H1 (cell line): ENCODE measurements at regions not wholly inside any gene's neighbourhood (a gene's known extent, or its start where the extent isn't known, plus 50 kb on each side); places are given as distances from the start of the nearest gene placed in this dataset.

ENCODE experiments used
- CTCF ChIA-PET: fragments of 300-600 bp; sonication (Branson Sonifier 250); formaldehyde crosslinking; loops from one replicate; lab custom pipeline; 2021; ENCODE audit not compliant: partially characterized antibody; lab: Charles Lee
- POLR2A ChIA-PET: fragments of 300-600 bp; sonication (Branson Sonifier 250); formaldehyde crosslinking; loops from one replicate; lab custom pipeline; 2021; ENCODE audit warnings: inconsistent platforms; ENCODE audit not compliant: partially characterized antibody; lab: Charles Lee
- DNase-seq, 2 experiments: peaks; one replicate each; pipeline versions ENCODE4 v3.0.0 to v3.0.0-alpha.2; 2010 to 2022; ENCODE audit warnings: low spot score in 2 of 2, low read depth in 1 of 2, mixed read lengths in 1 of 2
- FAIRE-seq: peaks from 2 replicates; lab custom pipeline; 2011; peaks lifted over from hg19 to GRCh38; lab: Jason Lieb, UNC
- H2AFZ ChIP-seq: 2 replicates; pipeline ENCODE4 v1.8.1; 2012; ENCODE audit warnings: low read length, inconsistent platforms
- H2AK5ac ChIP-seq: 2 replicates; pipeline ENCODE4 v1.6.1; 2013; ENCODE audit warnings: low read depth, low read length
- H2BK120ac ChIP-seq: replicated peaks from 2 replicates; pipeline ENCODE3; 2013; ENCODE audit warnings: low read depth, low read length, inconsistent platforms
- H2BK12ac ChIP-seq: 2 replicates; pipeline ENCODE4 v1.6.1; 2013; ENCODE audit warnings: low read depth, low read length
- H2BK15ac ChIP-seq: 2 replicates; pipeline ENCODE4 v1.6.1; 2013; ENCODE audit warnings: low read length
- H2BK20ac ChIP-seq: 2 replicates; pipeline ENCODE4 v1.6.1; 2013; ENCODE audit warnings: low read length
- H2BK5ac ChIP-seq: 2 replicates; pipeline ENCODE4 v1.6.1; 2013; ENCODE audit warnings: low read depth, low read length
- H3K14ac ChIP-seq: 2 replicates; pipeline ENCODE4 v1.6.1; 2013; ENCODE audit warnings: inconsistent platforms; ENCODE audit not compliant: insufficient read length
- H3K18ac ChIP-seq: 2 replicates; pipeline ENCODE4 v1.6.1; 2013; ENCODE audit warnings: low read length; ENCODE audit errors: extremely low read depth
- H3K23ac ChIP-seq: 2 replicates; pipeline ENCODE4 v1.6.1; 2013; ENCODE audit warnings: inconsistent platforms; ENCODE audit not compliant: insufficient read length
- H3K23me2 ChIP-seq: 2 replicates; pipeline ENCODE4 v1.6.1; 2013; ENCODE audit warnings: low read depth, low read length
- H3K27ac ChIP-seq: 2 replicates; pipeline ENCODE4 v1.6.1; 2011; ENCODE audit warnings: low read depth, low read length, inconsistent platforms
- H3K27me3 ChIP-seq, 4 experiments: replicated peaks in 1 of 4; 1 replicate in 1 of 4; 2 replicates in 3 of 4; pipeline versions ENCODE4 v1.6.1 to v1.8.1; 2011 to 2013; ENCODE audit warnings: low read length in 3 of 4, mild to moderate bottlenecking in 3 of 4, inconsistent platforms in 2 of 4, mixed read lengths in 2 of 4, moderate library complexity in 1 of 4; ENCODE audit not compliant: control insufficient read depth in 3 of 4, insufficient read depth in 3 of 4; ENCODE audit errors: extremely low read depth in 1 of 4
- H3K36me3 ChIP-seq, 4 experiments: 2 replicates each; pipeline versions ENCODE4 v1.6.1 to v1.8.1; 2011 to 2013; ENCODE audit warnings: mild to moderate bottlenecking in 4 of 4, low read length in 3 of 4, moderate library complexity in 2 of 4, control low read depth in 1 of 4, inconsistent platforms in 1 of 4; ENCODE audit not compliant: insufficient read depth in 4 of 4, control insufficient read depth in 2 of 4
- H3K4ac ChIP-seq: replicated peaks from 2 replicates; pipeline ENCODE3; 2013; ENCODE audit warnings: low read length, low read depth, mixed read lengths, inconsistent platforms; ENCODE audit not compliant: insufficient read length
- H3K4me1 ChIP-seq, 4 experiments: replicated peaks in 1 of 4; 1 replicate in 1 of 4; 2 replicates in 3 of 4; pipeline versions ENCODE4 v1.6.1 to v1.8.1; 2011 to 2013; ENCODE audit warnings: low read length in 3 of 4, inconsistent platforms in 2 of 4, mixed read lengths in 1 of 4; ENCODE audit not compliant: insufficient read depth in 4 of 4, control insufficient read depth in 3 of 4
- H3K4me2 ChIP-seq, 2 experiments: 2 replicates each; pipeline versions ENCODE4 v1.6.1 to v1.8.1; 2011 to 2013; ENCODE audit warnings: low read depth in 2 of 2, low read length in 2 of 2, control low read depth in 1 of 2, inconsistent platforms in 1 of 2, mild to moderate bottlenecking in 1 of 2; ENCODE audit not compliant: insufficient read depth in 1 of 2
- H3K4me3 ChIP-seq, 4 experiments: fragments of 200-600, 300-600 bp in 1 of 4; sonication (generic), shearing (Covaris generic), sonication (Bioruptor Twin) in 1 of 4; 2 replicates each; pipeline versions ENCODE4 v1.5.1 to v1.8.1; 2011 to 2016; ENCODE audit warnings: low read length in 4 of 4, low read depth in 3 of 4, control low read depth in 2 of 4, inconsistent platforms in 2 of 4, mild to moderate bottlenecking in 2 of 4, mixed read lengths in 1 of 4, moderate library complexity in 1 of 4; ENCODE audit not compliant: insufficient read depth in 2 of 4; ENCODE audit errors: extremely low read depth in 1 of 4
- H3K56ac ChIP-seq: replicated peaks from 2 replicates; pipeline ENCODE3; 2013; ENCODE audit warnings: low read depth, mild to moderate bottlenecking, mixed read lengths, low read length, inconsistent platforms; ENCODE audit not compliant: insufficient read length
- H3K79me1 ChIP-seq: 2 replicates; pipeline ENCODE4 v1.6.1; 2013; ENCODE audit warnings: low read depth, low read length, control low read depth
- H3K79me2 ChIP-seq, 2 experiments: 2 replicates each; pipeline versions ENCODE4 v1.6.1 to v1.8.1; 2012 to 2013; ENCODE audit warnings: low read length in 2 of 2, mild to moderate bottlenecking in 2 of 2, inconsistent platforms in 1 of 2; ENCODE audit not compliant: insufficient read depth in 2 of 2, control insufficient read depth in 1 of 2
- H3K9ac ChIP-seq, 4 experiments: replicated peaks in 1 of 4; 1 replicate in 1 of 4; 2 replicates in 3 of 4; pipeline versions ENCODE4 v1.6.1 to v1.8.1; 2011 to 2013; ENCODE audit warnings: low read depth in 3 of 4, low read length in 3 of 4, control low read depth in 2 of 4, mild to moderate bottlenecking in 2 of 4, moderate library complexity in 2 of 4, inconsistent platforms in 1 of 4; ENCODE audit errors: extremely low read depth in 1 of 4
- H3K9me3 ChIP-seq, 2 experiments: 2 replicates each; pipeline versions ENCODE4 v1.6.1 to v1.8.1; 2012 to 2013; ENCODE audit warnings: mild to moderate bottlenecking in 2 of 2, moderate library complexity in 2 of 2, control low read depth in 1 of 2, inconsistent platforms in 1 of 2, low read depth in 1 of 2, low read length in 1 of 2, mixed read lengths in 1 of 2; ENCODE audit not compliant: insufficient read depth in 2 of 2
- H4K20me1 ChIP-seq, 2 experiments: replicated peaks in 1 of 2; 2 replicates each; pipeline versions ENCODE3 to v1.8.1; 2011 to 2013; ENCODE audit warnings: inconsistent platforms in 2 of 2, low read length in 2 of 2, mild to moderate bottlenecking in 1 of 2; ENCODE audit not compliant: insufficient read depth in 2 of 2, control insufficient read depth in 1 of 2
- H4K5ac ChIP-seq: 2 replicates; pipeline ENCODE4 v1.6.1; 2013; ENCODE audit warnings: low read length, low read depth, mixed read lengths, inconsistent platforms; ENCODE audit not compliant: insufficient read length
- H4K8ac ChIP-seq: 2 replicates; pipeline ENCODE4 v1.8.0; 2013; ENCODE audit warnings: mild to moderate bottlenecking, moderate library complexity, low read length, inconsistent platforms; ENCODE audit not compliant: insufficient read depth; ENCODE audit errors: extremely low read depth
- H4K91ac ChIP-seq: replicated peaks from 2 replicates; pipeline ENCODE3; 2013; ENCODE audit warnings: low read length, mixed read lengths, inconsistent platforms; ENCODE audit not compliant: insufficient read length
- CBX8 ChIP-seq: fragments of 300-800, 300-1000 bp; sonication (generic); IDR thresholded peaks from 2 replicates; pipeline ENCODE4 v1.7.1; 2016; ENCODE audit warnings: low read depth, low read length, borderline replicate concordance
- CHD1 ChIP-seq: IDR thresholded peaks from 2 replicates; pipeline ENCODE4 v1.6.1; 2012; ENCODE audit warnings: low read depth, low read length, improper control_type of control experiment
- CHD2 ChIP-seq: IDR thresholded peaks from 2 replicates; pipeline ENCODE4 v1.6.1; 2012; ENCODE audit warnings: low read length, improper control_type of control experiment
- CREB1 ChIP-seq: IDR thresholded peaks from 2 replicates; pipeline ENCODE4 v1.6.1; 2012; ENCODE audit warnings: inconsistent platforms
- CTBP2 ChIP-seq: IDR thresholded peaks from 2 replicates; pipeline ENCODE4 v1.7.0; 2011; ENCODE audit warnings: borderline replicate concordance, mild to moderate bottlenecking, moderate library complexity, mixed read lengths, low read length; ENCODE audit not compliant: insufficient read depth, insufficient read length
- JUND ChIP-seq: IDR thresholded peaks from 2 replicates; pipeline ENCODE4 v1.6.1; 2011; ENCODE audit warnings: mild to moderate bottlenecking, improper control_type of control experiment, low read length
- KDM5A ChIP-seq: fragments of 200-600 bp; IDR thresholded peaks from 2 replicates; pipeline ENCODE4 v1.7.1; 2012; ENCODE audit warnings: mild to moderate bottlenecking, low read length, inconsistent platforms, mixed read lengths
- RBBP5 ChIP-seq: IDR thresholded peaks from 2 replicates; pipeline ENCODE4 v1.7.1; 2012; ENCODE audit warnings: low read depth, mild to moderate bottlenecking, inconsistent platforms, low read length, moderate library complexity, borderline replicate concordance
- SP1 ChIP-seq: IDR thresholded peaks from 2 replicates; pipeline ENCODE4 v1.6.1; 2011; ENCODE audit warnings: low read depth, low read length
- SP2 ChIP-seq: IDR thresholded peaks from 2 replicates; pipeline ENCODE4 v1.6.1; 2012; ENCODE audit warnings: mild to moderate bottlenecking, low read length, inconsistent platforms
- SUZ12 ChIP-seq: fragments of 200-600 bp; sonication (generic); IDR thresholded peaks from 2 replicates; pipeline ENCODE4 v1.6.1; 2012; ENCODE audit warnings: mild to moderate bottlenecking, inconsistent platforms, low read length, moderate library complexity, mixed read lengths
- TAF7 ChIP-seq: optimal IDR thresholded peaks from 2 replicates; pipeline ENCODE3; 2011; ENCODE audit warnings: low read depth, mild to moderate bottlenecking, inconsistent platforms, low read length, moderate library complexity, borderline replicate concordance
- USF2 ChIP-seq: IDR thresholded peaks from 2 replicates; pipeline ENCODE4 v1.6.1; 2011; ENCODE audit warnings: low read length, improper control_type of control experiment
- whole genome bisulfite sequencing, 2 experiments: shearing (Covaris generic) in 1 of 2; methylation state at CpG; one replicate each; pipeline versions ENCODE4 v1.1.6 to v1.1.7; 2013 to 2015; ENCODE audit warnings: low lambda C conversion rate in 2 of 2, mixed read lengths in 2 of 2, inconsistent platforms in 1 of 2, low coverage in 1 of 2, missing lambda C conversion rate in 1 of 2; ENCODE audit not compliant: insufficient replicate concordance in 2 of 2, insufficient coverage in 1 of 2, insufficient read length in 1 of 2; ENCODE audit errors: extremely low coverage in 1 of 2, missing lambda C conversion rate in 1 of 2; 5-methylcytosine and 5-hydroxymethylcytosine counted together

- Histone ChIP-seq H4K20me1 (no peaks in the 10 kb centered on the region), H3K56ac (no peak overlapping the region), H3K23ac (no peak overlapping the region), H3K4me3 (no peak overlapping the region), H3K27ac (no peak overlapping the region), H2BK15ac (no peak overlapping the region), H3K79me1 (no peaks in the 10 kb centered on the region), H3K9ac (no peak overlapping the region), H4K91ac (no peak overlapping the region), H3K4me1 (no peaks in the 10 kb centered on the region), H3K23me2 (no peaks in the 10 kb centered on the region), H2BK12ac (no peak overlapping the region), H2AK5ac (no peak overlapping the region), H3K9me3 (no peaks in the 10 kb centered on the region), H3K18ac (no peak overlapping the region), H4K5ac (no peak overlapping the region), H3K14ac (no peak overlapping the region), H3K4me2 (no peak overlapping the region), H2AFZ (no peak overlapping the region), H3K27me3 (no peaks in the 10 kb centered on the region), H3K4ac (no peak overlapping the region), H3K36me3 (no peaks in the 10 kb centered on the region), H3K79me2 (no peaks in the 10 kb centered on the region), H2BK120ac (no peak overlapping the region), H2BK5ac (no peak overlapping the region), H4K8ac (no peak overlapping the region), H2BK20ac (no peak overlapping the region)
- no peak for TF ChIP-seq SP2
- TF ChIP-seq CREB1: no peak
- no peak for TF ChIP-seq TAF7
- TF ChIP-seq RBBP5: no peak
- TF ChIP-seq KDM5A: no peak
- TF ChIP-seq JUND: no peak
- no peak for TF ChIP-seq SUZ12
- no peak for TF ChIP-seq CHD1
- TF ChIP-seq CTBP2: no peak
- TF ChIP-seq CBX8: no peak
- no peak for TF ChIP-seq USF2
- no peak for TF ChIP-seq SP1
- no peak for TF ChIP-seq CHD2
- no peak for FAIRE-seq
- POLR2A ChIA-PET: no interaction called here
- DNase-seq: no peak
- CTCF ChIA-PET: no interaction called here
- 95% methylated on average over 1 of the region's 1 CpG; no CpG with 5 or more reads in 1 of the 2 experiments for WGBS, 2 experiments
Measured at GRCh38 chr2:212606232-212606631, 67.6 kb upstream of the ERBB4 start.
